Dermis blood vessel endothelial cell (primary cell): ENCODE measurements at regions not wholly inside any gene's neighbourhood (a gene's known extent, or its start where the extent isn't known, plus 50 kb on each side); places are given as distances from the start of the nearest gene placed in this dataset.

Experiments
- DNase-seq: peaks from one replicate; pipeline ENCODE4 v3.0.0; 2010

DNA sequence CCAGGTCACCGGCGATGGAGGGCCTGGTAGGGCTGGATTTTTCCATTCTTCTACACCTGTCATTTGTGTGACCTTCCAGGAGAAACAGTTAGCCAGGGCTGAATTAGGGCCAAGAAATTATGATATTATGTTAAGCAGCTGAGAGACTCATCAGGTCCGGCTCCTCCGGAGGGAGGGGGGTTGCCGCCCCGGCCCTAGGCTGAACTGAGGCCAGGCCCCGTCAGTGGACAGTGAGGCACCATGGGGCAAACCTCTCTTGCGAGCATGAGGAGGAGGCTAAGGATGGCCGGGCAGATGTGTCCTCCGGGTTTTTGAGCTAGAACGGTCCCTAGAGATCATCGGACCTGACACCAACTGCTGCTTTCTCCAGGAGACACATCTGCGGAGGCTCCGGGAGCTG is 150.1 kb downstream of the SOX11 start:
- DNase-seq: no peak

DNA sequence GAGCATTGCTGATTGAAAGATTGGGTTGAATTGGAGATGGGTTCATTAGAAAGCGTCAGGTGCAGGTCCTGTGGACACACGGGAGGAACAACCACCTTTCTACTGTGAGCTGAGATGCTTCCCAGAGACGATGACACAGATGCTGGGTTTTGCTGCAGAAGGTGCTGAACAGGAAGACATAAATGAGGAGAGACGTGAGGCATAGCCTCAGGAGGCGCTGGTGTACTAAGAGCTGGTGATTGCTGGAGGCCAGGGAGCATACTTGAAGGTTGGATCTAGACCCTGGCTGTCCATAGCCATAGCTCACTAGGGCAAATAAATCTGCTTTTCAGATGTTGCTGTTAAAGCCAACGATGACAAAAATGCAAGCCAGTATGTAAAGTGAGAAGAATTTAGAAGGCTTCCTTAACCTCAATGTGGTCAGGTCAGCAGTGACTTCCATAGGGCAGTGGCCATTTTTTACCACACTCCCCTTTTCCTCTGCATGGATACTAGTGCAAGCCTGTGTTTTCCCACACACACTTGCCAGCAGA is 153.7 kb downstream of the SOX11 start:
- no peak for DNase-seq

DNA sequence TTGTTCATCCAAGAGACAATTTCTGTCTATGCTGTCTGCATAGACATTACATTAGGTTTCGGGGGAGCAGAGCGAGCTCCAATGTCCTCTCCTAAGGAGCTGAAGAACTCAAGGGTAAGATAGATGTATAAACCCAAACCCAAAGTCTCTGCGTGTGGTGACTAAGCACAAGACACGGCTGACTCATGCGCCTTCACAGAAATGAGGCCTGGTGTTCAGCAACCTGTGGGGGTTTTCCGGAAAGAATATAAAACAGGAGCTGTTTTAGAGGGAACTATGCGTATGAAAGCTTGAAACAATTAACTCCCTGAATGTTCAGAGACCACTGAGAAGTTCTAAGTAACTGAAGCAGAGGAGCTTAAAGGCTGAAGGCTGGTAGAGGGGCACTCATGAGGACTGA is 154.7 kb downstream of the SOX11 start:
- no peak for DNase-seq

DNA sequence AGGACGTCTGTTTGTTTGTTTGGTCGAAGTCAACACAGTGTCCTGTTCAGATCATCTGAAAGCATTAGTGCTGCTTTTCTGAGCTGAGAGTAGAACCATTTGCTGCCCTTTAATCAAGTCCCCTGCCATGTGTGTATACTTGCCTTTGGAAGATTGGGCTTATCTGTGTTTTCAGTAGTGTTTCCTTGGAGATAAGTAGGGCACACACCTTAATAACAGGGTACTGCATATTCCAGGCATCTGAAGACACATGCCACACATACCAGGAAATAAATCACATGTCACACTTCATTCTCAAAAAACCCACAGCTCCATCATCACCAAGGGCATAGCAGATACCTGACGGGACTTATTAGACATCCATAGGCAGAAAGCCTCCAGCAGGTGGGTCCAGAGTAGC is 157.4 kb downstream of the SOX11 start:
- no peak for DNase-seq

DNA sequence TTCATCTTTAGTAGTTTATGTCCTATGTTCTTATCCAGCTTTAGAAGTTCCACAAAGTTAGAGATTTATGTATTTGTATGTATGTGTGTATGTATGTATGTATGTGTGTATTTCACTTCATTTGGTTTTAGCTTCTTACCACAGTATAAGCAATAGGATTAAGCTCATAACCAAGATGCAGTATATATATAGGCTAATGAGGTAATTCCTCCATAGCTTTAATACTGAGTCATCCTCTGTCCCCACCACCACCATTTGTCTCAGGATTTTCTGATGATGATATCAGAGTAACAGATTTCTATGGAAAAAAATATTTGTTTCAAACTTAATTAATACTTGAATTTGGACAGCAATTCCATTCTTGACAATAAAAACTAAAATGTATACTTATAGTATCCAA is 159.2 kb downstream of the SOX11 start:
- DNase-seq: no peak

DNA sequence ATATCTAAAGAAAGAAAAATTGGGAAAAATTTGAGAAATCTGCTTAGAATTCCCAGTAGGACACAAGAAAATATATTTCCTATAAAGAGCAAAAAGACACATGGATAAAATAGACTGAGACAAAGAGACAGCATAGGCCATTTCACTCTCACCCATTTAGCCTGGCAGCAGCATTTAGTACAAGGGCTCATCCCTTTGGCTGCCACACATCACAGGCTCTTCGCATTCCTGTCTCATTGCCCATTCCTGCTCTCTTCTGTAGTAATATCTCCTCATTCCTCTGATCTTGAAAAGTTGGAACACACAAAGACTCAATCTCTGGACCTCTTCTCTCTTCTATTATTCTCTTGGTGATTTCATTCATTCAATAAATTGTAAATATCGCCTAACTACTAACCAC is 162.6 kb downstream of the SOX11 start:
- no peak for DNase-seq

DNA sequence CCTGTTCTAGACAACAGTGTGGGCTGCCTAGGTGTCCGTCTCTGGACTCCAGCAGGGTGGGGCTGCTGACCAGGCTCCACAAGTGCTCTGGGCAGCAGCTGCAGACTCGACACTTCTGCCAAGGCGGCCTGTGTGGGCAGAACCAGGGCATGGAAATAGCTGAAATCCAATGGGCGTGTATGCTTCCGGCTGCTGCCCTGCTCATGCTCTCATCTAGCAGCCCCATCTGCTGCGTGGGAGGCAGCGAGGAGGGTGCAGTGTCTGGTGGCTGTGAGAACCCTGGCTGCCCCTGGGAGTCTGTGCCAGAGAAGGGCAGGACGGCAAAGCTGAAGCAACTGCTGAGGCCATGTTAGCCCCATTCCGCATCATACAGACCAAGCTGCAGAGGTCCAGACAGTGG is 174.9 kb downstream of the SOX11 start:
- DNase-seq: no peak

DNA sequence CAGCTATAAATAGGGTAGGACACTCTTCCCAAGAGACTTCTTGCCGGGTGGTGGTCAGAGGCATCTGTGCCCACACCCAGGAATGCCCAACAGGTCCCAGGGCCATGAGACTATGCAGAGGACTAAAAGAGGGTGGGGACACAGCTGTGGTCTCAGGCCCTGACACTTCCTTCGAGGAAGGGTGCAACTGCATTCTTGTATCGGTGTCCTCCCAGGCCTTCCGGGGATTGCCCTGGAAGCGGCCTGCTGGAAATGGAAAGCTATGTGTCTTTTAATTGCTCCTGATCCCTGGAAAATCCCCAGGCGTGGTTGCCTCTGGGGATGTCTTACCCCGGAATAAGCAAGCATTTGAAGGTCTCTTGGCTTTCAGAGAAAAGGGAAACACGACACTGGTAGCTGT is 176.7 kb downstream of the SOX11 start:
- no peak for DNase-seq

DNA sequence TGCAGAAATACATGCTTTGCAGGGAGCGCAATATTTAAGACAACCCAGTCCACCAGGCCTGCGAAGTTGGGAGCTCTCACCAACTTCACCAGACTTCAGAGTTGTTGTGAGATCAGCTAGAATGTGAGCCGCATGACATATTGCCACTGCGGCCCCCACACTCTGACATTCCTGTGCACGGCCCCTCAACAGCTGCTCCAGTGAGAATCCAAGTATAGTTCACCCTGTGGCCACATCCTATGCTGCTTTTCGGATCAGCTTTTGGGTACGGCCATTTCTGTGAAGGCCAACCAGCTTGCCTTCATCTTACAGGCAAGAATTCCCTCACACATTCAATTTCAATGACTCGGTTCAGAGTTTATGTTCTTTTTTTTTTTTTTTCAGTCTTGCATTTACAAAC is 177.8 kb downstream of the SOX11 start:
- no peak for DNase-seq

DNA sequence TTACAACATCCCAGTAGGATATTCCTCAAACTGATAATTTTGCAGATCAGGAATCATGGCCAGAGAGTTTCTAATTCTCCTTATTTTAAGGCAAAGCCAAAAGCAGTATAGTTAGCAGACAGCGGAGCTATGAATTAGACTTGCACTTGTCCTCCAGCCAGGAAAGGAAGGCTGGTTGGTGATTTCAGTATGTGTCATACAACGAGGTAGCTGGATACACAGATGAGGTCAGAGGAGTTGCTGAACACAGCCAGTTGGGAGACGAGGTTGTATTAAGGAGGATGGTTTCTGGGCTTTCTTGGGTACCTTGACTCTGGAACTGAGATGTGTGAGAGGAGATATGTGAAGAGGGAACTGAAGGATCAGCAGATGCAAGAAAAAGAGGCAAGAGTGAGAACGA is 185.2 kb downstream of the SOX11 start:
- DNase-seq: no peak

DNA sequence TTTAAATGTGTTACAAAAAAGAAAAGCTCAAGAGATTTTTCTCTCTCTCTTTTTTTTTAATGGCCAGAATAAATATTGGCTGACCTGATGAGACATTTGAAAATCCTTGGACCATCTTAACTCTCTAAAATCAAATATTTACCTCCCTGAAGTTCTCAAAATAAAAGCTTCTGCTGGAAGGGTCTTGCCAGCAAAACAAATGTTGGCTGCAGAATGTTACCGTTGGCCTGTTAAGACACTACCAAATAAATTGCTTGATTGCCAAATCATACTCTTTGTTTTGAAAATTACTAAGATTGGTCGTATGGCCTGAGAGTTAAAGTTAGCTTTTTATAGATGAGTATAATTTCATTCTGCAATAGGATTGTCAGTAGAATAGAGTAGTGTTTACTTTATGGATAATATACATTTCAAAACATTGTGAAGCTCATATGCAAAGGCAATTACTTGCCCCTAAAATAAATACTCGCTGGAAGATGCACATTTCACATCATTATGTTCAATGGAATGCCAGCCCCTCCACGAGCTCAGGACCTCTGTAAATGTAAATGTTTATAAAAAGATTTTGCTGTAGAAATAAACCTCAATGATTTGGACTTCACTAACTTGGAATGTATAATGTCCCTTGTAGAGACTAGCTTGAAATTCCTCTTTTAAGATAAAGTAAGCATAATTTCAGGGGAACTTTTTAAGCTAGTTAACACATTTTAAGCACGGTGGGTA is 193.4 kb downstream of the SOX11 start:
- DNase-seq: no peak

DNA sequence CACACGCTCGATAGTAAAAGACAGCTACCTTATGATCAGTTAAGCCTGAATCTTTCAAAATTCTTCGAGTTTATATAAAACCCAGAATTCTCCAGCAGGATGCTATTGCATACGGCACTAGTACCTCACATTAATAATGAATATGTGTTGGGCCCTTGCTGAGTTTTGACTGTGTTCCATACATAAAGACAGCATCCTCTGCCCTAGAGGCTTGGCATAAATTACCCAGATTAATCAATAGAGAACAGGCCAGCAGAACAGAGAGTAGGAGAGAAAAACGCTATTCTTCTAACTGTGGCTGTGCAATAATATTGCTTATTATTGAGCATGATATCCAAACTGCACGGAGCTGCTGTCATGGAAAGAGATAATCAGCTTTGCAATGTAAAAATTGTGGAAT is 194.3 kb downstream of the SOX11 start:
- no peak for DNase-seq

DNA sequence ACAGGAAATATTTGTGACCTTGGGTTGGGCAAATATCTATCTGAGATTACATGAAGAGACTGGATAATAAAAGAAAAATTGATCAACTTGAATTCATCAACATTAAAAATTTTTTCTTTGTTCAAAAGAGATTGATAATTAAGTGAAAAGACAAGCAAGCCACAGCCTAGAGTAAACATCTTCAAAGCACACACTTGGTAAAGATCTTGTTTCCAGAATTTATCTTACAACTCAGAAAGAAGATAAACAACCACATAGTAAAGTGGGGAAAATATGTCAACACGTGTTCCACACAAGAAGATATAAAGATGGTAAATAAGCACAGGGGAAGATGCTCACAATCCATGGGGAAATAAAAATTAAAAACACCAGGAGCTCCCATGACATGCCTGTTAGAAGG is 195.9 kb downstream of the SOX11 start:
- no peak for DNase-seq

DNA sequence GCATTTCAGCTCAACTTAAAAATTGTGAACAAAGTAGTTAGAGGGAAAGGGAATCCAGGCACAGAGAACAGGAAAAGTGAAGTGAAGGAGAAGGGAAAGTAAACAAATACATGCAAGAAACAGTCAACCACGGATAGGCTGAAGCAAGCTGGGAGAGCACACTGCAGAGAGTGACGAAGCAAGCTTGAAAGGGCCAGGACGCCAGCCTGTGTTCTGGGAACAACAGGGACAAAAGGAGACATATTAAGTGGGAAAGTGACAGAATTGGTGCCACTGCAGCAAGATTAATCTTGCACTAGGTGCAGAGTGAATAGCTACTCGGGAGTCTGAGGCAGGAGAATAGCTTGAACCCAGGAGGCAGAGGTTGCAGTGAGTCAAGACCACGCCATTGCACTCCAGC is 197.3 kb downstream of the SOX11 start:
- no peak for DNase-seq

DNA sequence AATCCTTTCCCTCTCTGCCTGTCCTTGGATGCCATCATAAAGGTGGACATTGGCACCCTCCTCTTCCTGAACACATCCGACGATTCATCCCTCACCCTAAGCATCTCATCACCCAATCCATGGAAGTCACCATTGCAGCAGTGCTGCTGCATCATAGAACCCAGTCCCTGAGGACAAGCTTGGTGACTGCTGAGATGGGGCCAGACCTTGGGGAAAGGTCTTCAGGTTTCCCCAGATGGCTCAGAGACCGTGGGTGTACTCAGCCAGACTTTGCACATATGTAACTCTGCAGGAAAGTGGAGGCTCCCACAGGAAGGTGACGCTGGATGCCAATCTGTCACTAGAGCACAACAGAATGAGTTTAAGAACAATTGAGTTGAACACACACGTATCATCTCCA is 202.2 kb downstream of the SOX11 start:
- no peak for DNase-seq

DNA sequence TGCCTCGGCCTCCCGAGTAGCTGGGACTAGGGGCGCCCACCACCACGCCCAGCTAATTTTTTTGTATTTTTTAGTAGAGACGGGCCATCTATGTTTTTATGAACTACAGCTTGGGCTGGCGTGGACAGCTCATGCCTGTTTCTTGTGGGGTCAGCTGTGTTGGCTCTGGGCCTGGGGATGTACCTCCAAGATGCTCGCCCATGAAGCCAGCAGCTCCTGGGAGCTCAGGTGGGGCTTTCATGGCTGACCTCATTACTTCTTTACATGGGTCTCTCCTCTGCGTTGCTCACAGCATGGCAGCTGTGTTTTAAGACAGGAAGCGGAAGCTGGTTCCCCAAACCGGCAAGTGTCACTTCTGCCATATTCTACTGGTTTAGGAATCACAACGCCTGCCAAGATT is 203.1 kb downstream of the SOX11 start:
- DNase-seq: no peak

DNA sequence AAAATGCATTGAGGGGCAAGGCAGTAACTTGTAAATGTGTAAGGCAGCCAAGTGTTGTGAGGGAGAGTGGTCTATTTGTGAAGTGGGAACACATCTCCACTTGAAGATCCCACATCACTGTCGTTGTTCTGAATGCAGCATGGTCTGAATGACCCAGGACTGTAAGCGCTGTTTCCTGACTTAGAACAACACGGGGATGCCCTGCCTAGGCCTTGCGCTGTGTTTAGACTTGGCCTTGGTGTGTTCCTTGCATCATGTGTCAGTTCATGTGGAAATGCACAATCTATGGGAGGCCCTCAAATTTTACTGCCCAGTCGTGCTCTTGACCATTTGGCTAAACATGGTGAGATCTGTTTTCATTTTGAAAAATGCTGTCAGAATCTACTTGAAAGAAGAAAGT is 205.1 kb downstream of the SOX11 start:
- DNase-seq: no peak

DNA sequence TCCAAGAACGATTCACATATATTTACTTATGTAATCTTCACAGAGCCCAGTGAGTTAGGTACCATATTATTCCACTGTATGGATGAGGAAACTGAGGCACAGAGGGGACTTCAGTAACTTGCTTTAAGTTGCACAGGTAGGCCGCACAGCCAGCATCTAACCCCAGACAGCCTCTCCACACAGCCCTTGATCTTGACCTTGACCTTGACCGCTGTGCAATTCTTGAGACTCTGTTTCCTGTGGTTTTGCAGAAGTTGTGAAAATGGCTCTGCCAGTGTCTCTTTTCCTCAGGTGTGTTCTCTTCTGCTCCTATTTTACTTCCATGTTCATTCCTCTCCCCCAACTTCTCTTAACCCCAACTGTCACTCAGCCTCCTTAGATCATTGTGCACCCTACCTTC is 206.5 kb downstream of the SOX11 start:
- DNase-seq: no peak

DNA sequence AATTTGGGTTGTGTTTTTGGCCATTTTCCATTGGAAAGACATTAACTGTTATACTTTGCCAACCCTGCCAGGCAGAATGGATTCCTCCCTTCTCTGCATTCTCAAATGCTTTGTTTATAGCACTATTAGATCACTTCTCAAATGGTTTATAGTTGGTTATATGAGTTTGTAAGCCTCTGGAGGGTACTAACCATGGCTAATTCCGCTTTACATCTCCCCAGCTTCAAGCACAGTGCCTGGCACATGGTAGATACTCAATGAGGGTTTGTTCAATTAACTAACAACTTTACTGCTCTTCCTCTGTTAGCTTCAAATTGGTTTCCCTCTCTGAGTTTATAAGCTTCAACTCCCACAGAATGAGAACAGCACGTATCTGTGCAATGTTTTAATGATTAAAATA is 213.5 kb downstream of the SOX11 start:
- DNase-seq: no peak

DNA sequence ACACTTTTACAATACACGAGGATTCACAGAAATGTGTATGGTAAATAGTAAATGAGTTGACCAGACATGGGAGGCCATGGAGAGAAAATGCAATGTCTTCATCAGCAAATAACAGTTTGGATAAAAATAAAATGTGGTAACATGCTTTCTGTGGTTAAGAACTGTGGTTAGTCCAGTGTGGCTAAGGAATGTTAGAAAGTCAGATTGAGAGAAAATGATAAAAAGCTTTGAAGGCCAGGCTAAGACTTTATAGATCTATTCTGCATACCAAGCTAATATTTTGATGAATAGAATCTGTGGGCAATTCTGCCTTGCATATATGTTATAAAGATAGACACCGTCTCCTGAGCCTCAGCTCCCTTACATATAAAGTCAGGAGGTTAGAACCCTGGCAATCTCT is 215.9 kb downstream of the SOX11 start:
- no peak for DNase-seq

DNA sequence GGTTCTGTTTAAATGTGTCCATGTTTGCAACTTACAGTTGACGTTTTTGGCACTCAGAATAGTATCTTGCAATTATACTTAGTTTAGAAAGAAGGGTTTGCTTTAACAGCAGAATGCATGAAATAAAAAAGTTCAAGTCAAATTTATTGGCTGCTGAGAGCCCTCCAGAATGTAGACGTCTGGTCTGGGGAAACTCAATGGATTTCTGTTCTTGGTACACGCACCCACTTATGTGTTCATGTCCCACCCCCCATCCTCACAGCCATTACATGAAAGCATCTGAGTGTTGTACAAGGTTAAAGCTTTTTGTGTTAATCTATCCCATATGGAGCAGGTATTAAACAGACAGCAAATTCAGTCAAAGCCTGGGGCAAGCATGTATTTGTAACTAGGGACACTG is 219.5 kb downstream of the SOX11 start:
- DNase-seq: no peak

DNA sequence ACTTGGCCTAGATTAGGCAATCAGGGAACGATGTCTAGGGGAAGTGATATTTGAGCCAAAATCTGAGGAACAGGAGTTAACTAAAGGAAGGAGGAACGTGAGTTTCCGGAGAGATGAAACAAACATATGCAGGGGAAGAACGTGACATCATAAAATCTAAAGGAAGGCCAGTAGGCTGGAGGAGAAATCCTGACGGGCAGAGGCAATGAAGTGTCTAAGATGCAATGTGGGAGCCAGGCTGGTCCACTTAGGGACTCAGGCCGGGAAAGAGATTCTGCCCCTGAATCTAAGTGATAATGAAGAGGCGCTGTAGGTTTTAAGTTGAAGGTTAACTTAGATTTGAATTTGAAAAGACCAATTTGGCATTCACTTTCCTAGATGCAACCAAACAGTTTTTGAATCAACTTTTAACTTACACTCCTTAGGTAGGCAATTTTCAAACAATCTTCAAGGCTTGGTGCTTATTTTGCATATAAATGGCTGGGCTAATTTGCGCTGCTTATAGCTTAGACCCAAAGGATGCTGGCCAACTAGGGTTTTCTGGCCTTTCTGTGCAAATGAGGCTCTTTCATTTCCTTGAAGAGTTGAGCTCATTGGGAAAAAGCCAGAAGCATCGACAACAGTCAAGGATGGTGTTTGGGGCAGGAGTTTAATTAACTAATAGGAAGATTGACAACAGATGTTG is 221.7 kb downstream of the SOX11 start:
- DNase-seq: no peak

DNA sequence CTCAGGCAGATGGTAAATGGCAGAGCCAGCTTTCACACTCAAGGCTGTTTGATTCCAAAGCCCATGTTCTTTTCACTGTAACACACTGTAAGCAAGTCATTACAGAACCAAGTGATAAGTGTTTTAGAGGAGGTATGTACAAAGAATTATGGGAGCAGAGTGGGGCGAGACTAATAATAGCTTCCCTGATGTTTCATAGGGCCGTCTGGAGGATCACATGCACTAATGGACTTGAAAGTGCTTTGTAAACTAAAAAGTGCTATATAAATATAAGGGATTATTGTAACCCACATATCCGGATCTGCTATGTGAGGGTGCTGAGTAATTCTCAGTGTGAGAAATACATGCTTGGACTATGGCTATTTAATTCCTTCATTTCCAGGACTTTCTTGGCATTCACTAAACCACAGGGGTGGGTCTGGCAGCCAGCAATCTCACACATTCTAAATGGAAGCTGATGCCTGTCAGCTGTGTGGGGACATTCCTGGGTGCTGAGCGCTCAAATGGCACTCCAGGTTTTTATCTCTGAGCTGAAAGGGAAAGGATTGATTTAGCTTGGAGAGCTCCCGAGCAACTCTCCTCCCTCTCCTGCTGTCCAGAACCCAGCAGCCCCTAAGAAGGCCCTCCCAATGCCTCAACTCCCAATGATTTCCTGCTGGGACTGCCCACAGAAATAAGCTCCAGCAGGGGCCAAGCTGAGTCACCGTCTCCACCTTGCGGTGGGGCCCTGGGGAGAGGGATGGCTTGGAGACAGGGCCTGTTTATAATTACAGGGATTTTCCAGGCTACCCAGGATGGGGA is 222.8 kb downstream of the SOX11 start:
- DNase-seq: no peak

DNA sequence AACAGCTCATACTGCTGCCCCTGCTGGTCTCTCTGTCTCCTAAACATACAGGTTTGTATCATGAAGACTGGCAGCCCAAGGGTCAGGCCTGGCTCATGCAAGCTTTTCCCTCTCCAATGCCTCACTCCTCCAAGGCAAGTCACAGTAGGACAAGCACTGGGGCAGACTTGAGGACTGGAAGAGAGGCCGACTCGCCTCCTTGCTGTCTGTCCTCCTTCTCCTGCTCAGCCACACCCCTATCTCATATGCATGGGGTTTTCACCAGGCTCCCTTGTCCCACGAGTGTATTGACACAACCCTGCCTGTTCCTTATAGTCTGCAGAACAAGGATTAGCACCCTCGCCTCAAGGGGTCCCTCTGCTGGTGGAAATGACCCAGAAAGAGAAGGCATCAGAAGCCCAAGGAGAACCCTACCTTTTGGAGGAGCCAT is 223.7 kb downstream of the SOX11 start:
- DNase-seq: no peak
